Cerebellar nuclear complex (tissue), 1 donor: ENCODE measurements at regions not wholly inside any gene's neighbourhood (a gene's known extent, or its start where the extent isn't known, plus 50 kb on each side); places are given as distances from the start of the nearest gene placed in this dataset.

ENCODE experiments used
- DNase-seq, 2 experiments: peaks; one replicate each; lab custom pipeline; 2025; lab: John Stamatoyannopoulos, UW

GRCh38 chr13:60772726-60773125 is 375.7 kb downstream of the TDRD3 start:
- no peak for DNase-seq

GRCh38 chr13:60765700-60766411 is 368.8 kb downstream of the TDRD3 start:
- DNase-seq, result no peak

- no peak for DNase-seq
These were observed 362.5 kb downstream of the TDRD3 start for GRCh38 chr13:60759499-60759898.

- no peak for DNase-seq
These were observed 361.6 kb downstream of the TDRD3 start for GRCh38 chr13:60758637-60759036.

DNA sequence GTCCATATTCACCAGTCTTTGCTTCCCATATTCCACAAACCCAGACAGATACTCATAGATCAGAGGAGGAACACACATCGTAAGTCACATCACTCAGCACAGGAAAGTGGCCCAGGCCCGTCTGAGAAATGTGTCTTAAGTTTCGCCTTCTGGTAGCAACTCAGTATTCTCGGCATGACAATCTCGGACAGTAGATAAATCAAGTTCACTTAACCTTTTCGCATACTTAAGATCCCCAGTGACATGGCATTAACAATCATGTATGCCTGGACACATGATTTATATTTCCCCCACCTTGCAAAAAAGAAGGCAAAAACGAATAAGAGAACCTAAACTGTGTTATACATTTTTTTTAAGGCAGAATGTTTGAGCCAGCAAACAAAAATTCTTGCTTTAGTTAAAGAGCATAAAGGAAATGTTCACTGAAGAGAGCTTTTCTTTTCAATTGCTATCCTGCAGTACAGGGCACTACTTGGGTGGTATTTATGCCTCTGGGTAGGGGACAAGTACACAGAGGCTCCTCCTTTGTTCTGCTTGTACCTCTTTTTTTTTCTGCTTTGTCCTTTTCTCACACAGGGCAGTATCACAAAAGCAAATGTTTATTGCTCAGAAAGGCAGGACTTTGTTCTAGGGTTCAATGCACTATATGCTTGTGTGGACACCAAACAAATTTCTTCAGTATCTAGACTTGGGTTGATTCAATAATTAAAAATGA is 360.6 kb downstream of the TDRD3 start:
- DNase-seq, result no peak

- no peak for DNase-seq
These were observed 359.3 kb downstream of the TDRD3 start for GRCh38 chr13:60756306-60756705.

DNA sequence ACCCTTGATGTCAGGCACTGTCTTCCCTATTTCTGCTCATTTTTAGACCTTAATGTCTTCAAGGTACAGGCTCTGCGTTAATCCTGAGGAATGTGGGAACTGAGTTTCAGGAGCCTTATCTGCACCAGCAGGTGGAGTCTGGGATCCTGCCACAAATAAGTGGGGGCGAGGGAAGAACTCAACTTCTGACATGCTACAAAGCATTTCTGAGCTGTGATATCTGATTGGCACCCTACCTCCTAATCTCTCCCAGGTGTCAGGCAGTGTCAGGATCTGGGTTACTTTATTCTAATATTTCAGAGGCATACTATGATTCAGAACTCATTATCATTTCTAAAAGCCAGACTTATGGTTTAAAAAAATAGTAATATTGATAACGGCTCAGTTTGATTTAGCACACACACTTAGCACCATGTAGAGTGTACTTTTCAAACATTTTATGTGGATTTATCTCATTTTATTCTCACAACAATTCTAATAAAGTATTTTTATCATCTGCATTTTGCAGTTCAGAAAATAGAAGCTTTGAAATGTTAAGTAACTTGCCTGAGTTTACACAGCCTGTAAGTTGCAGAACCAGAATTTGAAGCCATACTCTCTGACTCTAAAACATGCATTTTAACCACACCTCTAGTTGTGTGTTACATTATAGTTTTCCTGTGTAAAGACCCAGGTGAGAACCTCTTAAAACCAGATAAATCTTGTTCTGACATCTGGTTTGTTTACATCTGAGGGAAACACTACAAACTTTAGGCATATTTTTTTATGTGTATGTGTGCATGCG is 358.6 kb downstream of the TDRD3 start:
- no peak for DNase-seq

DNA sequence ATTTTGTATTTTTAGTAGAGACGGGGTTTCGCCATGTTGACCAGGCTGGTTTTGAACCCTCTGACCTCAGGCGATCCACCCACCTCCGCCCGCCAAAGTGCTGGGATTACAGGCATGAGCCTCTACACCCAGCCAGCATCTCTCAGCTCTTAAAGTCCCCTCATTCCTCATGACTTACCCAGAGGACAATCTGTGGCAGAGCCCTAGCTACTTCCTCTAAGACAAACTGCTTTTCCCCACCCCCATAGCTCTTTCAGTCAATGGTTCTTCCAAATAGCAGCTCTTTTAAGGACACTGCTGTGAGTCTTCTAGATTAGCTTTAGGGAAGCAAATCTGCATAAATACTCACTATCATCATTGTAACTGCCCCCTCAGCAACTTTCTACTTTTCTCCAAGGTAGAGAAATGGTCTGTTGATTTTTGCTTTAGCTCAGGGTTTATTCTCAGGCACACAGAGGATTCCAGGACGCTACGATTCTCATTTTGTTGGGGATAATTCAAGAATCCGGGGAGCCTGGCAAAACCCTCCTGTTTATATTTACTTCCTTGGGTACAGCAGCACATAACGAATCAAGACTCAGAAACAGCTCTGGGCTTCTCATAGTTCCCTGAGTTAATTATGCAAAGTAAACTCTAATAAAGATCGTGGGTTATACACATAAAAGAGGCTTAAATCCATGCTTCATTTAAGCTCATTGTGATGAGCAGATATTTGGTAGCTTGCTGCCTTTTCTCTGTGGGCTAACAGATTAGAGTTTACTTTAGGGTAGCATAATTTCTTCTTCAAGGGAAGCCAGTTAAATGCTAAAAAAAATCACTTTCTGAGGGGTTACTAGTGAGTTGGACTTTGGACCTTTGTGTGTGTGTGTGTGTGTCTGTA is 357.4 kb downstream of the TDRD3 start:
- no peak for DNase-seq

GRCh38 chr13:60753641-60754040 is 356.6 kb downstream of the TDRD3 start:
- DNase-seq, result no peak

DNA sequence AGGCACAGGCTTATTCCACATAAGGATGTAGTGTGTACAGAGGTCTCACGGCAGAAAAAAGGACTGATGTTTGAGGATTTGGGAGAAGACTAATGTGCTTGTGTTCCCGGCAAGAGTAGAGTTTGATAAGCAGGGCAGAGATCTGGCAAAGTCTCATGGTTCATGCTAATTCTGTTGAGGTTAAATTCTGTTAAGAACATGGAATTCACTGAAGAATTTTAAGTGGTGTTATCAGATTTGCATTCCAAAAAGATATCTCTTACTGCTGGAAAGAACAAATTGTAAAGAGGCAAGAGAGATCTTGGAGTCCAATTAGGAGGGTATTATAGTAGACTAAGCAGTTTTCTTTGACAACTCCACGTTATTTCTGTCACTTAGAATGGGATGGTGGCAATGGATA is 348.3 kb downstream of the TDRD3 start:
- DNase-seq, result no peak

DNA sequence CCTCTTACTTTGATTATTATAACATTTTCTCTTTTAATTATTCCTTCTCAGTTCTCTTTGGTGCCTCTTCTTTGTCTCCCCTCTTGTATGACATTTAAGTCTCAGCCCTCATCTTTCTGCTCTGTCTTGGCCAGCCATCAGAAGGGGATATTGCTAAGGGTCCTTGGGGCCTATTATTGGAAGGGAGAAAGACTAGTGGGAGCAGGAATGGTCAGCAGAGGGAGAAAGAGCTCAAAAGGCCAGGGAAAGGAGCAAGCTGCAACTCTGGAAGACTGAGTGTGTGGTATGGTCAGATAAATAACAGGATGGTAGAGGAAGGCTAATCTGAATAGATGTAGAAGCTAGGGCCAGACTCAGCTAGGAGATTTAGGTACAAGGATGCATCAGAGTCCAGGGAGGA is 336.9 kb downstream of the TDRD3 start:
- DNase-seq, result no peak

DNA sequence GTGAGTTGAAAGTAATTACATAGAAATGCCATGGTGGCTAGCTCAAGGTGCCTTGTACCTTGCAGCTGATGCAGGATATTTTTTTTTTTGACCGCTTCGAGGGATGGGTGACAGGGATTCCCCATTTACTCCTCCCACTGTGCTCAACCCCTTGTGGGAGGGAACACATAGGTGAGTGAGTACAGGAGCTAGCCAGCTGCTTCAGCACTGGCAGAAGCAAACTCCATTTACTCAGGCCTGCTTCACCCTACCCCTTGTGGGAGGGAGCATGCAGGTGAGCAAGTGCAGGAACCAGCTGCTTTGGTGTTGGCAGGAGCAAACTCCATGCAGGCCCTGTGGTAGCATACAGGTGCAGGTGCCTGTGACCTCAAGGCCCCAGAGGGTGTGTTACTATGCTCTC is 330.1 kb downstream of the TDRD3 start:
- DNase-seq, result no peak

GRCh38 chr13:60721063-60721462 is 324.0 kb downstream of the TDRD3 start:
- DNase-seq, result no peak

- no peak for DNase-seq
These were observed 323.6 kb downstream of the TDRD3 start for GRCh38 chr13:60720590-60720989.

- no peak for DNase-seq
These were observed 319.3 kb downstream of the TDRD3 start for GRCh38 chr13:60716313-60716712.

DNA sequence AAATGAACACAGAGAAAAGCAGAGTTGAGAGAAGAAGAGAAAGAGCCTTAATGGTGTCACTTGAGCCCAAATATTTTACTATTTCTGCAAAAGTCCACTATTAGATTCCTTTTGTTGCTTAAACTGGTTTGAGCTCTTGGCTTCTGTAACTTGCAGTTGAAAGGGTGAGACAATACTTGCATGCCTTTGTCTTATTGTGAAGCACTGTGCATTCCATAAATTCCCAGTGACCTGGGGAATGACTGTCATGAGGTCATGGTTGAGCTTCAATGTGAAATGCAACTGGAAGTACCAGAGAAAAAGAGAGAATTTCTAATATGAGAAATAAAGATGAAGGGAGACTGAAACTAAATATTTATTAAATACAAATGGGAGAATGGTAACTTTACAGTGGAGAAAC is 310.9 kb downstream of the TDRD3 start:
- no peak for DNase-seq

DNA sequence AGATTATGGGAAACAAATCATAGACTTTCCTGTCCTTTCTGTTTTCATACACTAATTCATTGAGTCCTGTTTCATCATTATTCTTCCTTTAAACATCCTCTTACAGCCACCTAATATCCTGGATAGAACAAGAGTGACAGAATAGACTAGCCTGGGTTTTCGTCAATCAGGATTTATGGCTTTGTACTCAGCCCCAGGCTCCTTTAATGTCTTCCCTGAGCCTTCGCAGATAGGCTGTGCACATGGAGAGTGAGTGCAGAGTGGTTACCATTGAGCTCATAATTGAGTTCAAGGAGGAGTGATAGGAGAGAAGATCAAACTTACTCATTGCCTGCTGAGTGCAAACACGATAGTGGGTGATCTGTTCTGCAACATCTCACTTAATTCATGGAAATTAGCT is 304.9 kb downstream of the TDRD3 start:
- DNase-seq, result no peak

DNA sequence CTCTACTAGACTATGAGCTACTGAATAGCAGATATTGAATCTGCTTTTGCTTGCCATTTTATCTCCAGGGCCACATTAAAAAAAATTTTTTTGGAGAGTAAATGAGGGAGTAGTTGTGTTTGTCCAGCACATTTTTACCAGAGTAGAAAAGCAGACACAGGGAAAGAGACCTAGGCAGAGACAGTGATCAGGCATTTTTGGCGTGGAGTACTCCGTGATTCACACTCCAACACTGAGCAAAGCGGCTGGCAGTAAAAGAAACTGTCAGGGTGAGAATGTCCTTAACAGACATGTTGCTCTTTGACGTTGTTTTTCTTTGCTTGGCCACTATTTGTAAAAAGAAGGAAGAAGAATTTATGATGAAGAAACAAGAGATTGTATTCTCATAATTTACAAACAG is 304.0 kb downstream of the TDRD3 start:
- no peak for DNase-seq

GRCh38 chr13:60699636-60700035 is 302.6 kb downstream of the TDRD3 start:
- no peak for DNase-seq

DNA sequence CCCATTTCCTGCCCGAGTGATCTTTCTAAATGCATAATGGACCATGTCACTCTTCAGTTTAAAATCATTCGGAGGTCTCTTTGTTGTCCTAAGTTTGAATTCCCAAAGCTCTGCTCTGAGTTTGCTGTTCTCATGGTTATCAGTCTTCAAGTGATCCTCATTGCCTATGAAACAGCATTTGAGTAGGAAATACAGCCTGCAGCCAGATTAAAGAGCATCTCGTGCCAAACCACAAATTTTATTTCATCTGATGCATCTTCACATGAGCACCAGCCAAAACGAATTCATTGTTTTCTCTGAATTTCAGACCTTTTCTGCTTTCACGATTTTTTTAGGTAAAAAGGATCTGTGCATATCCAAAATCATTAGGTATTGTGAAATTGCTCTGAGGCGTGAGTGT is 299.6 kb downstream of the TDRD3 start:
- no peak for DNase-seq

DNA sequence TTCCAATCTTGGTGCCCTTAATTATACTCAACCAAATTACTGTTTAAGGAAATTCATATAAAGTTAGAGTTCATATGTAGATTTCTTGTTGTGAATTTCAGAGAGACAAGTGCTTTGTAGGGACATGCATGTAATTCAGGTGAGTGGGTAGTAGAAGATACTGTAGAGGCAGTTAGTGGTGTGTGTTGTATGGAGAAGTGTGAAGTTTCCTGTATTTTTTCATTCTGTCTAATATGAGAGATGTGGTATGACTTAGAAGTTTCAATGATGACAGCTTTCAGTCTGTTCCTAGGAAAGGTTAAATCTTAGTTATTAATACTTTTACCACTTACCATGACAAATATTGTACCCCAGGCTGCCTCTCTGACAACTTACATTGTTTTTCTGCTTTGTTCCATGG is 294.2 kb downstream of the TDRD3 start:
- DNase-seq, result no peak

DNA sequence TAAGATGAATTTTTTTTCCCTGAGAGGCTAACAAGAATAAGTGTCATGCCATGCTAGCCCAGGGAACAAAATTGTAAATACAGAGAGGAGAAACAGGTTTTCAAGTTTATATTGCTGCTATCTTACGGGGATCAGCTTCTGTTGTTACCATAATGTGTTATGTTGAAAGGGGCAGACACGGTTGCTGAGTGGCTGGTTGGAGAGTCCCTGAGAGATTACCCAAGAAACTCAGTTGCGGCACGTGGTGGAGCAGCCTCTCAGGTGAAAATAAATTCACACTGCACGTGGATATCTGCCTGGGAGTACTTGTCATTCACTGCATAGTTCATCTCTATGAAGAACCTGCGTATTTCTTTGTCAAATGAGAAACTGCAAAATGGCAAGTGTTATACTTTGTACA is 293.6 kb downstream of the TDRD3 start:
- DNase-seq, result no peak
